ENCODE measurements at regions not wholly inside any gene's neighbourhood (a gene's known extent, or its start where the extent isn't known, plus 50 kb on each side); places are given as distances from the start of the nearest gene placed in this dataset.

DNA sequence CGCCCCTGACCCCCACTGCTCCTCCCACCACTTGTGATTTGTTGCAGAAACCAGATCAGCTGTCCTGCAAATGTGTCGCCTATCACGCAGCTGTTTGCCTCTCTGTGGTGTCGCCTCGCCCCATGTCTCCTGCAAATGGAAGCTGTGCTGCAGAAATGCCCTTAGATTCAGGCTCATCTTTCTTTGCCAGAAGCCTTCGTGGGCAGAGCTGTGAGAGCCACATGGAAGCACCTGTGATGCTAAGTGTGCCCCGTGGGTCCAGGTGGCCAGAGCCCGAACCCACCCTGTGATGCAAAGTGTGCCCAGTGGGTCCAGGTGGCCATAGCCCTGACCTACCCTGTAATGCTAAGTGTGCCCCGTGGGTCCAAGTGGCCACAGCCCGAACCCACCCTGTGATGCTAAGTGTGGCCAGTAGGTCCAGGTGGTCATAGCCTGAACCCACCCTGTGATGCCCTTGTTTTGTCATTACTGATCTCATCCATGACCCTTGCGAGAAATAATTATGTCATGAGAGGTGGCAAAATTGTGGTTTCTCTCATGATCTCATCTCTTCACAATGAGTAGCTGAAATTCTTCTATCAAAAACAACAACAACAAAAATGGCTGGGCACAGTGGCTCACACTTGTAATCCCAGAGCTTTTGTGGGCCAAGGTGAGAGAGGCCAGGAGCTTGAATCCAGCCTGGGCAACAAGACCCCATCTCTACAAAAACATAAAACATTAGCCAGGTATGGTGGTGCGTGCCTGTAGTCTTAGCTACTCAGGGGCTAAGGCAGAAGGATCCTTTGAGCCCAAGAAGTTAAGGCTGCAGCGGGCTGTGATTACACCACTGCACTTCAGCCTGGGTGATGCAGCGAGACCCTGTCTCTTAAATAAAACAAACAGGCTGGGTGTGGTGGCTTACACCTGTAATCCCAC is 187.4 kb downstream of the GOLGA6L6 start:
- Histone ChIP-seq H3K4me2 (no peak overlapping the region), H3K36me3 (replicated peaks in 1 of 2; ENCODE audit: control insufficient read depth in 1 of 2, insufficient read depth in 2 of 2, low read length in 1 of 2) (no peaks in the 10 kb centered on the region), H3K27me3 (ENCODE audit: insufficient read depth) (peaks cover 54% of the 10 kb centered on the region), H3K9me3 (no peaks in the 10 kb centered on the region), H3K27ac (ENCODE audit: low read depth in 2 of 2, low read length in 1 of 2) (no peak overlapping the region), H3K4me3 (ENCODE audit: low read depth in 2 of 2, low read length in 1 of 2) (no peak overlapping the region), H3F3A (replicated peaks; ENCODE audit: insufficient read depth) (no peaks in the 10 kb centered on the region), H3K9me2 (no peaks in the 10 kb centered on the region), H3K79me2 (ENCODE audit: insufficient read depth) (no peaks in the 10 kb centered on the region), H2AFZ (ENCODE audit: low read depth) (no peak overlapping the region), H3K4me1 (ENCODE audit: control insufficient read depth in 1 of 2, insufficient read depth in 2 of 2, low read depth in 1 of 2, low read length in 1 of 2) (peaks cover 0 to 7% of the 10 kb centered on the region in 2 experiments; a peak in 1 of 4 replicates), H4K20me1 (ENCODE audit: insufficient read depth) (no peaks in the 10 kb centered on the region), H3K9ac (no peak overlapping the region)
- DNase-seq, result no peak
- 27% methylated on average over 14 of the region's 14 CpGs for WGBS (ENCODE audit: low lambda C conversion rate)
- ChIA-PET POLR2A (no interaction called here), CTCF (interaction anchor here (5.2 kb wide), 1 partner anchor 1869 kb away, joined by 81 read pairs; no protein-coding TSS in a partner anchor)
- TF ChIP-seq SMC3 (IDR thresholded peaks at IDR 0.05; ENCODE audit: low read depth, low read length), result no peak
- TF ChIP-seq RCOR1 (IDR thresholded peaks at IDR 0.05; ENCODE audit: low read length), result no peak
- no peak for TF ChIP-seq EZH2phosphoT487 (IDR thresholded peaks at IDR 0.05; ENCODE audit: borderline replicate concordance, low read depth)
- TF ChIP-seq, protein P1, sequence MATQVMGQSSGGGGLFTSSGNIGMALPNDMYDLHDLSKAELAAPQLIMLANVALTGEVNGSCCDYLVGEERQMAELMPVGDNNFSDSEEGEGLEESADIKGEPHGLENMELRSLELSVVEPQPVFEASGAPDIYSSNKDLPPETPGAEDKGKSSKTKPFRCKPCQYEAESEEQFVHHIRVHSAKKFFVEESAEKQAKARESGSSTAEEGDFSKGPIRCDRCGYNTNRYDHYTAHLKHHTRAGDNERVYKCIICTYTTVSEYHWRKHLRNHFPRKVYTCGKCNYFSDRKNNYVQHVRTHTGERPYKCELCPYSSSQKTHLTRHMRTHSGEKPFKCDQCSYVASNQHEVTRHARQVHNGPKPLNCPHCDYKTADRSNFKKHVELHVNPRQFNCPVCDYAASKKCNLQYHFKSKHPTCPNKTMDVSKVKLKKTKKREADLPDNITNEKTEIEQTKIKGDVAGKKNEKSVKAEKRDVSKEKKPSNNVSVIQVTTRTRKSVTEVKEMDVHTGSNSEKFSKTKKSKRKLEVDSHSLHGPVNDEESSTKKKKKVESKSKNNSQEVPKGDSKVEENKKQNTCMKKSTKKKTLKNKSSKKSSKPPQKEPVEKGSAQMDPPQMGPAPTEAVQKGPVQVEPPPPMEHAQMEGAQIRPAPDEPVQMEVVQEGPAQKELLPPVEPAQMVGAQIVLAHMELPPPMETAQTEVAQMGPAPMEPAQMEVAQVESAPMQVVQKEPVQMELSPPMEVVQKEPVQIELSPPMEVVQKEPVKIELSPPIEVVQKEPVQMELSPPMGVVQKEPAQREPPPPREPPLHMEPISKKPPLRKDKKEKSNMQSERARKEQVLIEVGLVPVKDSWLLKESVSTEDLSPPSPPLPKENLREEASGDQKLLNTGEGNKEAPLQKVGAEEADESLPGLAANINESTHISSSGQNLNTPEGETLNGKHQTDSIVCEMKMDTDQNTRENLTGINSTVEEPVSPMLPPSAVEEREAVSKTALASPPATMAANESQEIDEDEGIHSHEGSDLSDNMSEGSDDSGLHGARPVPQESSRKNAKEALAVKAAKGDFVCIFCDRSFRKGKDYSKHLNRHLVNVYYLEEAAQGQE (IDR thresholded peaks at IDR 0.05; ENCODE audit: low read depth, low read length), result no peak
- TF ChIP-seq CHD2 (IDR thresholded peaks at IDR 0.05; ENCODE audit: low read length, partially characterized antibody), result no peak
- TF ChIP-seq ELF1 (IDR thresholded peaks at IDR 0.05), result no peak
- no peak for TF ChIP-seq MXI1 (IDR thresholded peaks at IDR 0.05; ENCODE audit: low read depth, low read length)
- TF ChIP-seq, protein P2, sequence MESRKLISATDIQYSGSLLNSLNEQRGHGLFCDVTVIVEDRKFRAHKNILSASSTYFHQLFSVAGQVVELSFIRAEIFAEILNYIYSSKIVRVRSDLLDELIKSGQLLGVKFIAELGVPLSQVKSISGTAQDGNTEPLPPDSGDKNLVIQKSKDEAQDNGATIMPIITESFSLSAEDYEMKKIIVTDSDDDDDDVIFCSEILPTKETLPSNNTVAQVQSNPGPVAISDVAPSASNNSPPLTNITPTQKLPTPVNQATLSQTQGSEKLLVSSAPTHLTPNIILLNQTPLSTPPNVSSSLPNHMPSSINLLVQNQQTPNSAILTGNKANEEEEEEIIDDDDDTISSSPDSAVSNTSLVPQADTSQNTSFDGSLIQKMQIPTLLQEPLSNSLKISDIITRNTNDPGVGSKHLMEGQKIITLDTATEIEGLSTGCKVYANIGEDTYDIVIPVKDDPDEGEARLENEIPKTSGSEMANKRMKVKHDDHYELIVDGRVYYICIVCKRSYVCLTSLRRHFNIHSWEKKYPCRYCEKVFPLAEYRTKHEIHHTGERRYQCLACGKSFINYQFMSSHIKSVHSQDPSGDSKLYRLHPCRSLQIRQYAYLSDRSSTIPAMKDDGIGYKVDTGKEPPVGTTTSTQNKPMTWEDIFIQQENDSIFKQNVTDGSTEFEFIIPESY (IDR thresholded peaks at IDR 0.05; ENCODE audit: borderline replicate concordance, low read depth), result no peak
